GM19025 (cell line): ENCODE measurements at regions not wholly inside any gene's neighbourhood (a gene's known extent, or its start where the extent isn't known, plus 50 kb on each side); places are given as distances from the start of the nearest gene placed in this dataset.
"Not testable (repeated sequence)": the region's sequence is repeated elsewhere in the genome, so short reads cannot be mapped to it uniquely, and the experiment has no call there.

ENCODE experiments used
- ATAC-seq: cut with Tn5 transposase; IDR thresholded peaks from one replicate; pipeline ENCODE4 v1.9.1; 2021; ENCODE audit warnings: mild to moderate bottlenecking, low read depth, moderate library complexity; ENCODE audit not compliant: unreplicated experiment

GRCh38 chr4:97414161-97414560 is 729.1 kb downstream of the STPG2 start:
- no peak for ATAC-seq

GRCh38 chr4:97432551-97432950 is 710.7 kb downstream of the STPG2 start:
- ATAC-seq = no peak

GRCh38 chr4:97437998-97438705 is 705.1 kb downstream of the STPG2 start:
- ATAC-seq = not testable (repeated sequence)

GRCh38 chr4:97453186-97453585 is 690.1 kb downstream of the STPG2 start:
- no peak for ATAC-seq

GRCh38 chr4:97457253-97457652 is 686.0 kb downstream of the STPG2 start:
- ATAC-seq = no peak

GRCh38 chr4:97468272-97468671 is 675.0 kb downstream of the STPG2 start:
- ATAC-seq = no peak

GRCh38 chr4:97475621-97476020 is 667.7 kb downstream of the STPG2 start:
- ATAC-seq = no peak

GRCh38 chr4:97477974-97478373 is 665.3 kb downstream of the STPG2 start:
- no peak for ATAC-seq

- no peak for ATAC-seq
These were observed 663.9 kb downstream of the STPG2 start for GRCh38 chr4:97479388-97479787.

GRCh38 chr4:97491856-97492255 is 651.4 kb downstream of the STPG2 start:
- ATAC-seq = no peak

- no peak for ATAC-seq
These were observed 649.3 kb downstream of the STPG2 start for GRCh38 chr4:97493815-97494518.

GRCh38 chr4:97496298-97496873 is 646.9 kb downstream of the STPG2 start:
- no peak for ATAC-seq

GRCh38 chr4:97498875-97499274 is 644.4 kb downstream of the STPG2 start:
- ATAC-seq = no peak

- peak; percentile 97 for ATAC-seq
These were observed 642.9 kb downstream of the STPG2 start for GRCh38 chr4:97500423-97500822.

- ATAC-seq = no peak
These were observed 638.6 kb downstream of the STPG2 start for GRCh38 chr4:97504713-97505112.

GRCh38 chr4:97507587-97508245 is 635.6 kb downstream of the STPG2 start:
- no peak for ATAC-seq
